Stimulated activated CD4-positive, alpha-beta T cell treated with anti-CD3 and anti-CD28 coated beads, Interleukin-2, amount 100 ng/mL, for 24 hours (primary cell): ENCODE measurements at regions not wholly inside any gene's neighbourhood (a gene's known extent, or its start where the extent isn't known, plus 50 kb on each side); places are given as distances from the start of the nearest gene placed in this dataset.

ENCODE experiments used
- DNase-seq, 2 donors: peaks; one replicate each; pipeline ENCODE4 v3.0.0-alpha.2; 2020

DNA sequence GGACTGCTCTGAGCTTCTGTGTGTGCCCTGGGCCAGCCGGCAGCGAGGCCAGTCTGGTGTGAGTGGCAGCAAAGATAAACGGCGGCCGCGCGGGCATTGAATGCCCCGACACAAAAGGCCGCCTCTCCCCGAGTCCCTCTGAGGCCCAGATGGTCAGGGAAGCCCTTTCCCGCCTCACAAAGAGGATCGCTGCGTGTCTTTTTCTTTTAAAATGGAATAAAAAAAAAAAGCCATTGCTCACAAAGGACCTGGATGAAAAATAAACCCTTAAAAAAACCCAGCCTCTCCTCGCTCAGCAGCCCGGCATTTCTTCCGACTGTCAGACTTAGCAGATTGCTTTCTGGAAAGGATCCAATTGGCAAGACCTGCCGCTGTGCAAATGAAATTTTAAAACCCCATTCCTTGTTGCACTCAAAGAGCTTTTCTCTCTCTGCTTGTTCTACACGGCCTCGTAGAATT is 578.7 kb downstream of the BCOR start:
- DNase-seq = no peak

GRCh38 chrX:39519566-39520301 is 578.0 kb downstream of the BCOR start:
- DNase-seq = no peak

- DNase-seq = no peak
These were observed 572.0 kb downstream of the BCOR start for GRCh38 chrX:39525758-39526157.

DNA sequence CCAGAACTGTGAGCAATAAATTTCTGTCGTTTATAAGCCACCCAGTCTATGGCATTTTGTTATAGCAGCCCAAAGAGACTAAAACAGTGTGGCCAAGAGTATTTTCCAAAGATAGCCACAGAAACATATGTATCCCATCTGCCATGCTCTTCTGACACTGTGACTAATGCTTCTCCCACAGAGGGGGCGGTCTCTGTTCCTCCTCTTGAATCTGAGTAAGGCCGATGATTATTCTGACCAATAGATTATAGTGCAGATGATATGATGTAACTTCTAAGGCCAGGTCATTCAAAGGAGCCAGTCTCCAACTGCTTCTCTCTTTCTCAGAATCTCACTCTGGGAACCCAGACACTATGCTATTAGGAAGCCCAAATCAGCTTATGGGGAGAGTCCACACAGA is 570.7 kb downstream of the BCOR start:
- no peak for DNase-seq

DNA sequence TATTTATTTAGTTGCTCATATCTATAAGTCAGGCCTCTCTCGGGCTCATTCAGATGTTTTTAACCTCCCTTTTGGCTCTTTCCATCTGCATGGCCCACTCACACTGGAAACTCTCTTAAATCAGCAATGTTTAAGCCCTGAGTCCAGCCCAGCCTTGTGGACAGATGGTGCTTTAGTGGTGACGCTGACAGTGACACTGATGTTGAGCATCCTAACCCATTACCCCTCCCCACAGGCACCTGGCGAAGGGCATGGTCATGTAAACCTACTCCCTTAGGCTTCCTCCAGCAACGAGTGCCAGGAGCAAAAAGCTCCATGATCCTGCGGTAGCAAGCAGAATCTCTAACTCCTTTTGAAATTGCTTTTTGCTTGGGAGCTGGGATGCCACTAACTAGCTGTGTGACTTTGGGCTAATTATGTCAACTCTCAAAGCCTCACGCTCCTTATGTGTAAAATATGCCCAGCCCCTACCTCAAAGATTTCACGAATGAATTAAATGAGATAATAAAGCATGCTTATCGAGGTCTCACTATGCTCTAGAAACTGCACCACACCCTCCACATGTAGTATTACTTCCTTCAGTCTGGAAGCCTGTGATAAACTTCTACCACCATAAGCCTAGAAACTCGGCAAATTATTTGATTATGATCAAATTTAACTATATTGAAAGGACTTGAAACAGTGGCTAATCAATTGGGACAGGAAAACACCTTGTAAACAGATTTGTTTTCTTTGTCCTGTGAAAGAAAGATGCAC is 569.4 kb downstream of the BCOR start:
- DNase-seq = no peak

DNA sequence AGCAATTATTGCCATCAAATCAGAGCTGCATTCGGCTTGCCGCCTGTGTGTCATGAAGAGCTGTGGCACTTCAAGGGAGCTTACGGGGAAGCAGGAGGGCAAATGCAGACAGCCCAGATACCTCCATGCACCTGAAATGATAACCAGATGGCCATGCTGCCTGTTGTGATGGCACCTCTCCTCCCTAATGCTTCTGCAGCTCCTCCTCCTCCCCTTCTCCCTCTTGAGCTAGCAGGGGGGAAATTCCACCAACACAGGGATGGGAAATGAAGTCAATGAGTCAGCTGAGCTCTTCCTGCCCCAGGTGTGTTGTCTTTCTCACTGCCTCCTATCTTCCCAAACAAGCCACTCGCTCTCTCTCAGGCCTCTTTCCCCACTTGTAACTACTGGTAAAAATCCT is 565.0 kb downstream of the BCOR start:
- DNase-seq = no peak

DNA sequence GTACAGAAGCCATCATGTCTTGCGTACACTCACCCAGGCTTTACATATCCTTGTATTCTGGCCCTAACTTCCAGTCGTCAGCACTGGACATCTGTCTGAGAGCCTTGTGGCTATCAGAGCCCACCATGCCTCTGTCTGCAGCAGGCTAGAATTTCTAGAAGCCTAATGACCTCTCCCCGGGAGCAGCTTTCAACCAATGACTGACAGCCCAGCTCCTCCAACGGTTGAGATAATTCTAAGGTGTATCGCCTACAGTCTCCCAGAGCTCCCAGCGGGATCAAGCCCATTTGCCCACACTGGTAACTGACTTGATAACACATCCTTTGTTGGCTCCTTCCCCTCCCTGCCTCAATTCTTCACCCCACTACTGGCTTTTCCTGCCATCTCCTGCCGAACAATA is 562.8 kb downstream of the BCOR start:
- no peak for DNase-seq

- no peak for DNase-seq
These were observed 561.5 kb downstream of the BCOR start for GRCh38 chrX:39536211-39536610.

GRCh38 chrX:39541881-39542280 is 555.9 kb downstream of the BCOR start:
- DNase-seq = no peak

DNA sequence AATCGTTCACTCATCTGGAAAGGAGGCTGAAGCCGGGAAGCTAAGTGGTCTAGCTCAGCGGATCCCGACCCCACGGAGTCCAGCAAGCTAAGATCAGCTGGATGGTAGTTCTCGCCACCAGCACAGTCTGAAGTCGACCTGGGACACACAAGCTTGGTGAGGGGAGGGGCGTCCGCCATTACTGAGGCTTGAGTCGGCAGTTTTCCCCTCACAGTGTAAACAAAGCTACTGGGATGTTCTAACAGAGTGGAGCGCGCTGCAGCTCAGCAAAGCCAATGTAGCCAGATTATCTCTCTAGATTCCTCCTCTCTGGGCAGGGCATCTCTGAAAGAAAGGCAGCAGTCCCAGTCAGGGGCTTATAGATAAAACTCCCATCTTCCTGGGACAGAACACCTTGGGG is 555.4 kb downstream of the BCOR start:
- DNase-seq = no peak

GRCh38 chrX:39550795-39551361 is 546.9 kb downstream of the BCOR start:
- no peak for DNase-seq

DNA sequence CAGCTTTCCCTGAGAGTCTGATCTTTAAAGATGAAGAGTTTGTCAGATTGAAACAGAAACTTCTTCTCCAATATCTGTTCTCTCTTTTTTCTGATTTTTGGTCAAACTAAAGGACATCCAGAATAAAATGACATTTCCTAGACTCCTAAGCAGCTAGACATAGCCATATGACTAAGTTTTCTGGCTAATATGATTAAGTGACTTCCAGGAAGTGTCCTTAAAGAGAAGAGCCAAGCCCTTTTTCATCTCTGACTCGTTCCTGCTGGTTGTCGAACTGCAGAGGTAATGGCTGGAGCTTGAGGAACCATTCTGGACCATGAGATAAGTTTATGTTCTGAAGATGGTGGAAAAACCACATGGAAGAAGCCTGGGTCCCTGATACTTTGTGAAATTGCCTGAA is 546.0 kb downstream of the BCOR start:
- DNase-seq = no peak

DNA sequence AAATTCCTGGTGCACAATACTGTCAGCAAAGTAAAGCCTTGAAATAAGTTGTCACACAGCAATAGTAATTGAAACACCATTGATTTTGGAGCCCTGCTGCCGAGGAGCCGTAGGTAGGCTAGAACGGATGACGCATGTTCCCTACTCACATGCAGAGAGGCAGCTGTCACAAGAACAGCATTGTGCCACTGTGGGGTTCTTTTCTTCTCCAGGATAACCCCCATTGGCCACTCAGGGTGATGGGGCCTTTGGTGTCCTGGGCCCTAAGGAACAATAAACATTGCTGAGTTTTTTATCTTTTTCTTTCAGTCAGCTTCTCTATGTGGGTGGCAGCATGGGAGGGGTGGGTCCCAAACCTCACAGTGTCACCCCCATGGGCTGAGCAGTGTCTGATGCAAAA is 542.3 kb downstream of the BCOR start:
- DNase-seq = no peak

DNA sequence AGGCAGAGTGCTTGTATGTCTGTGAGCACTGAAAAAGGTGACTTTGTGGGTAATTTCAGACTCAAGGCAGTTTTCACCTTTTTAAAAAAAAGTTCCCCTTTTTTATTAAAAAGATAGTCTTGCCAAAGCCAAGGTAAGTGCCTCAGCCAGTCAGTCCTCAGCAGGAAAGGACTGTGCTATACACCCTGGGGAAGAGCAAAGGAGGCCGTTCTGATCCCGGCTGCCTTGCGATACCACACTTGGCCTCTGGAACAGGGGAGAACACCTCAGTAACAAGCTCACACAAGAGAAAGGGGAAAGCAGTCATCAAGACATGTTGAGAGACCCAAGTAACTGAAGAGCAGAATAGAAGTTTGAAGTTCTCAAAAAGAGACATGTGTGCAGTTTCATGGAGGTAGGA is 541.7 kb downstream of the BCOR start:
- DNase-seq = no peak

DNA sequence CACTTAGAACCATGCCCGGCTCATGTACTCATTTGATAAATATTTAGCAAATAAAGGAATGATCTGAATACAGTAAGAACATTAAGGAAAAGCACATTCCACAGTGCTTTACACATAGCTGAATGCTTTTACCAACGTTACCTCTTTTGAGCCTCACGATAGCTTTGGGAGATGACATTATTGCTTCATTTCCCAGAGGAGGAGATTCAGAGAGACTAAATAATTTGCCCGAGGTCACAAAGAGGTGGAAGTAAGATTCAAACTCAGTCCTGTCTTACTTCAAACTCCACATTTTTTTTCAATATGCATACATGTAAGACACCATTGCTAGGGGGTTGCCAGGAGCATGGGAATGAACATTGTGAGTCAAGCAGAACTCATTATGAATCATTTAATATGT is 538.5 kb downstream of the BCOR start:
- DNase-seq = no peak

- no peak for DNase-seq
These were observed 537.5 kb downstream of the BCOR start for GRCh38 chrX:39560271-39560670.

DNA sequence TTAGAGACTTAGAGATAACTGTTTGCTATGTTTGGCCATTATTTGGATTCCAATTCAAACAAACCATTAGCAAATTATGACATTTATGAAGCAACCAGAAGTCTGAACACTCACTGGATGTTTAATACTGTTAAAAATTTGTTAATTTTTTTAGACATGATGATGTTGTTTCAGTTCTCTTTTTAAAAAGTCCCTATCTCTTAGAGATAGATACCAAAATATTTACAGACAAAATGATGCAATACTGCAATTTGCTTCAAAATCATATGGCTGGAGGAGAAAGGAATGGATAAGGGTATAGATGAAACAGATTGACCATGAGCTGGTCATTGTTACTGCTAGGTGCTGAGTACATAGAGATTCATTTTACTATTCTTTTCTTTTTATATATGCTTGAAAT is 534.6 kb downstream of the BCOR start:
- no peak for DNase-seq

GRCh38 chrX:39564751-39565150 is 533.0 kb downstream of the BCOR start:
- DNase-seq = no peak

- no peak for DNase-seq
These were observed 523.6 kb downstream of the BCOR start for GRCh38 chrX:39574178-39574577.

GRCh38 chrX:39576041-39576872 is 521.5 kb downstream of the BCOR start:
- DNase-seq = no peak

DNA sequence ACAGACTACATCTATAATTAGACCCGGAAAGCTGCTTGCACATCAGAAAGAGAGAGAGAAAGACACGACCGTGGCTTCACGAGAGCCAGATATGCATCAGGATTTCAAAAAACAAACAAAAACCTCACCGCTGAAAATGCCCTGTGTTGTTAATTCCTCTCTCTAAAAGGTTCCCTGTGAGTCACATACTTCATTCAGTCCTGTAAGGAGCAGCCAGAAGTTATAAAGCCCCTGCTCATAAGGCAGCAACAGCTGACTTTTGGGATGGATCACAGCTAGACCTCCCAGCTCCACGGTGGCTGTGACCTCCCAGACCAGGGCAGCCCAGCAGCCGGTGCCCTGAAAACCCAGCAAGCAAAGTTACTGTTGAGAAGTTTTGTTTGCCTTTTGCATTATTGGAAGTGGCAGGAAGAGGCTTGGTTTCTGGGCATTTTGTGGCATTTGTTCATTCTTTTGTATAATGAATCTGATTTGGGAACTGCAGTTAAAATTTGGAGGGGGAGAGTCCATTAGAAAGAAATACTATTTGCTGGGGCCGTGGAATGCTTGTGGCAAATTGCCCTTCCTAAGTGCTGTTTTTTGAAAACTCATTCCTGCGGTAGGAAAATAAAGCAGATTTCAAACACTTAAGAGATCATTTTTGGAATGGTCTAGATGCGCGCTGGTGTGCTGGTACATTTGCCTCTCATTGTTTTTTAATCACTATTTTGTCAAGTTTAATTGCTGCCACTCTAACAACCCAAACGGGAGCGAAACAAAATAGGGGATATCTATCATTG is 520.4 kb downstream of the BCOR start:
- DNase-seq = no peak
